ENCODE measurements at regions not wholly inside any gene's neighbourhood (a gene's known extent, or its start where the extent isn't known, plus 50 kb on each side); places are given as distances from the start of the nearest gene placed in this dataset.

DNA sequence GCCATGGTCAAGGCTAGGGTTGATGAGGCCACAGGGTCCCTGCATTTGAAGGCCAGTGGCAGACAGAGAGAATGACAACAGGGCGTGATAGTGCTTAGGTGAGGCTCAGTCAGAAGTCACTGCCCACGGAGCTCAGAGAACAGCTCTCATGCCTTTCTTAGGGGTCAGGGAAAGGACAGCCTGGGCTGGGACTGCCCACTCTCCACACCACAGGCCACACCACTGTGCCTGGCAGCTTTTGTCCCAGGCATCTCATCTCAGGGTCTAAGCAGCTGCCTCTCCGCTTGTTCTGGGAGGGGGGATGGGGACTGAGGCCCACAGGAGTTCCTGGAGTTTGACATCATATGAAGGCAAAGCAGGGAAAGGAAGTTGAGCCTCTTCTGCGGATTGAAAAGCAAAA, 150.2 kb upstream of the B3GAT1 start:
- TF ChIP-seq EZH2 (IDR thresholded peaks at IDR 0.05; ENCODE audit: low read depth) (no peak), CTCF (conservative IDR thresholded peaks at IDR 0.05) (no peak)
